GM06990 (cell line): ENCODE measurements at regions not wholly inside any gene's neighbourhood (a gene's known extent, or its start where the extent isn't known, plus 50 kb on each side); places are given as distances from the start of the nearest gene placed in this dataset.

Experiments used
- DNase-seq: peaks from one replicate; pipeline ENCODE4 v3.0.0-alpha.2; 2011; ENCODE audit not compliant: insufficient read length; ENCODE audit errors: extremely low read depth
- H3K27me3 ChIP-seq: replicated peaks from 2 replicates; pipeline ENCODE4 v1.6.0; 2011; ENCODE audit warnings: low read length; ENCODE audit not compliant: control insufficient read depth, insufficient read depth
- H3K36me3 ChIP-seq: 2 replicates; pipeline ENCODE4 v1.5.1; 2011; ENCODE audit warnings: low read length; ENCODE audit not compliant: control insufficient read depth, insufficient read depth
- H3K4me3 ChIP-seq: replicated peaks from 2 replicates; pipeline ENCODE4 v1.5.1; 2011; ENCODE audit warnings: low read depth, mild to moderate bottlenecking, control low read depth, low read length
- CTCF ChIP-seq: IDR thresholded peaks from 2 replicates; pipeline ENCODE4 v1.5.1; 2011; ENCODE audit warnings: low read length, control low read depth, mild to moderate bottlenecking, inconsistent platforms; ENCODE audit not compliant: insufficient read depth, poor library complexity, severe bottlenecking

GRCh38 chr5:96024683-96025475 lies 63.2 kb upstream of the ELL2 start:
- Histone ChIP-seq H3K27me3 (no peaks in the 10 kb centered on the region), H3K36me3 (no peaks in the 10 kb centered on the region), H3K4me3 (no peak overlapping the region)
- no peak for DNase-seq
- TF ChIP-seq CTCF = no peak

GRCh38 chr5:96023518-96023917 lies 61.9 kb upstream of the ELL2 start:
- no peak for DNase-seq
- no peak for TF ChIP-seq CTCF
- H3K36me3 ChIP-seq = no peaks in the 10 kb centered on the region
- no peaks in the 10 kb centered on the region for H3K27me3 ChIP-seq
- no peak overlapping the region for H3K4me3 ChIP-seq

- no peak for TF ChIP-seq CTCF
- H3K27me3 ChIP-seq = no peaks in the 10 kb centered on the region
- H3K4me3 ChIP-seq = no peak overlapping the region
- DNase-seq = no peak
- H3K36me3 ChIP-seq = no peaks in the 10 kb centered on the region
These were observed 61.3 kb upstream of the ELL2 start for GRCh38 chr5:96022971-96023370.

- Histone ChIP-seq H3K36me3 (no peaks in the 10 kb centered on the region), H3K4me3 (no peak overlapping the region), H3K27me3 (no peaks in the 10 kb centered on the region)
- no peak for TF ChIP-seq CTCF
- DNase-seq = no peak
These were observed 56.3 kb upstream of the ELL2 start for GRCh38 chr5:96017951-96018350.

- H3K36me3 ChIP-seq = no peaks in the 10 kb centered on the region
- no peaks in the 10 kb centered on the region for H3K27me3 ChIP-seq
- no peak overlapping the region for H3K4me3 ChIP-seq
- no peak for DNase-seq
- TF ChIP-seq CTCF = no peak
These were observed 54.6 kb upstream of the ELL2 start for GRCh38 chr5:96016216-96016615.
